ENCODE measurements at regions not wholly inside any gene's neighbourhood (a gene's known extent, or its start where the extent isn't known, plus 50 kb on each side); places are given as distances from the start of the nearest gene placed in this dataset.

- no peaks in the 10 kb centered on the region for H3K9me3 ChIP-seq (ENCODE audit: control extremely low read depth in 1 of 3, control insufficient read depth in 2 of 3, insufficient read depth in 1 of 3, low read length in 2 of 3)
- no peaks in the 10 kb centered on the region for H4K20me1 ChIP-seq (ENCODE audit: control insufficient read depth, insufficient read depth, low read length, poor library complexity, severe bottlenecking)
- ATAC-seq (ENCODE audit: low read depth) (no peak), DNase-seq (no peak)
- 100% methylated on average over 4 of the region's 7 CpGs for WGBS (ENCODE audit: insufficient coverage)
- no peaks in the 10 kb centered on the region for H3K4me1 ChIP-seq (ENCODE audit: control insufficient read depth in 2 of 2, insufficient read depth in 2 of 2, low read length in 2 of 2)
- H3K27ac Mint-ChIP-seq, result no peak overlapping the region
- H3K4me2 ChIP-seq (replicated peaks; ENCODE audit: low read depth, low read length, poor library complexity, severe bottlenecking), result no peak overlapping the region
- no peak overlapping the region for H3K4me3 Mint-ChIP-seq
- ChIA-PET POLR2A (no interaction called here), CTCF (no interaction called here)
- H3K9ac ChIP-seq (ENCODE audit: low read length), result no peak overlapping the region
- no peaks in the 10 kb centered on the region for H3K36me3 ChIP-seq (replicated peaks in 1 of 2; ENCODE audit: control extremely low read depth in 1 of 2, control insufficient read depth in 1 of 2, extremely low read depth in 1 of 2, insufficient read depth in 2 of 2, low read length in 1 of 2)
- H3K27me3 ChIP-seq (replicated peaks in 1 of 4; ENCODE audit: control extremely low read depth in 1 of 4, control insufficient read depth in 3 of 4, insufficient read depth in 4 of 4, low read length in 3 of 4), result no peaks in the 10 kb centered on the region
- H3K4me3 ChIP-seq (ENCODE audit: control extremely low read depth in 1 of 5, extremely low read depth in 1 of 5, insufficient read depth in 1 of 5, low read depth in 2 of 5, low read length in 4 of 5), result no peak overlapping the region
- H3K4me1 Mint-ChIP-seq, result no peaks in the 10 kb centered on the region
- no peaks in the 10 kb centered on the region for H3K79me2 ChIP-seq (ENCODE audit: control insufficient read depth, insufficient read depth, low read length)
- intact Hi-C loops (cut with micrococcal nuclease), result no loop called here
- TF ChIP-seq CTCF (IDR thresholded peaks at IDR 0.05), result no peak
- no peak overlapping the region for H3K27ac ChIP-seq (ENCODE audit: low read length in 2 of 2)
- no peaks in the 10 kb centered on the region for H3K9me3 Mint-ChIP-seq (ENCODE audit: insufficient read depth)
- no peak overlapping the region for H2AFZ ChIP-seq (ENCODE audit: insufficient read depth, low read depth, low read length, poor library complexity, severe bottlenecking)
- H3K27me3 Mint-ChIP-seq, result no peaks in the 10 kb centered on the region
Observed at GRCh38 chr12:81963026-81963425, 203.9 kb upstream of the PPFIA2 start.

DNA sequence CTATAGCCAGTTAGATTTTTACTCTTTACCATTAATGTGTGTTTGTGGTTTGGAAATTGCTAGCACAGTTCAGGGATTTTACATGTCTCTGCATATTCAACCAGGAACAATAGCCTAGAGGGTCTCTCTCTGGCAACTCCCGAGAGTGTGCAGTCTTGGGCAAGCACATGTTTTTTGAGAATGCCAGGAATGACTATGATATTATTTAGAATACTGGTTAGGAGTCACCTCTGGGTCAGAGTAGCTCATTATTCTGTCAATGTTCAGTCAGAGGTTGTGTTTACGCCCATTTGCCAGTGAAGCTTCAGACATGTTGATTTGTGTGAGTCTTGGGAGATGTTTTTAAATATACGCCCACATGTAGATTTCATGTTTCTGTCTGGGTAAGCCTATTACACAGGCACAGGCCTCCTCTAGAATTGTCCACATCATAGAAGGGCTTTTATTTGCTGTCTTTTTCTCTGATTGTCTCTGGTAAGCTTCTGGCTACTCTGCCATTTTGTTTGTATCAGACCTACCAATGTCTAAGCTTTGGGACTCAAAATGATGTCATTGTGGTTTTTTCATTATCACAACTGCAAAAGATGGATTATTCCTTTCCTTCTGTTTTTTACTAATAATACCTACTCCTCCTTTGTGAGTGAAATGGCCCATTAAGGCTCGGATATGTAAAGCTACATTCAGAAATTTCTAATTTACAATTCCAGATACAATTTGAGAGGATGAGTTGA is 203.1 kb upstream of the PPFIA2 start:
- POLR2A ChIA-PET, result no interaction called here
- CTCF ChIA-PET, result no interaction called here

More for the DNA sequence above, 203.1 kb upstream of the PPFIA2 start:
- no peaks in the 10 kb centered on the region for H3K27me3 ChIP-seq (replicated peaks in 1 of 4; ENCODE audit: control extremely low read depth in 1 of 4, control insufficient read depth in 3 of 4, insufficient read depth in 4 of 4, low read length in 3 of 4)
- no peaks in the 10 kb centered on the region for H3K36me3 ChIP-seq (replicated peaks in 1 of 2; ENCODE audit: control extremely low read depth in 1 of 2, control insufficient read depth in 1 of 2, extremely low read depth in 1 of 2, insufficient read depth in 2 of 2, low read length in 1 of 2)
- no peaks in the 10 kb centered on the region for H3K79me2 ChIP-seq (ENCODE audit: control insufficient read depth, insufficient read depth, low read length)
- no peak for DNase-seq
- no peak overlapping the region for H2AFZ ChIP-seq (ENCODE audit: insufficient read depth, low read depth, low read length, poor library complexity, severe bottlenecking)
- no peak overlapping the region for H3K9ac ChIP-seq (ENCODE audit: low read length)
- intact Hi-C loops (cut with micrococcal nuclease), result no loop called here
- no peaks in the 10 kb centered on the region for H3K9me3 ChIP-seq (ENCODE audit: control extremely low read depth in 1 of 3, control insufficient read depth in 2 of 3, insufficient read depth in 1 of 3, low read length in 2 of 3)
- ATAC-seq (ENCODE audit: low read depth), result no peak
- TF ChIP-seq EZH2 (IDR thresholded peaks at IDR 0.05; ENCODE audit: borderline replicate concordance, insufficient read depth, low read depth, low read length, poor library complexity, severe bottlenecking) (no peak), CTCF (IDR thresholded peaks at IDR 0.05) (no peak)
- Mint-ChIP-seq H3K27ac (no peak overlapping the region), H3K4me3 (no peak overlapping the region), H3K27me3 (no peaks in the 10 kb centered on the region), H3K4me1 (no peaks in the 10 kb centered on the region), H3K9me3 (ENCODE audit: insufficient read depth) (no peaks in the 10 kb centered on the region)
- no peak overlapping the region for H3K4me2 ChIP-seq (replicated peaks; ENCODE audit: low read depth, low read length, poor library complexity, severe bottlenecking)
- no CpG with 5 or more reads among the region's 4 CpGs for WGBS (ENCODE audit: insufficient coverage)
- no peak overlapping the region for H3K27ac ChIP-seq (ENCODE audit: low read length in 2 of 2)
- H3K4me3 ChIP-seq (ENCODE audit: control extremely low read depth in 1 of 5, extremely low read depth in 1 of 5, insufficient read depth in 1 of 5, low read depth in 2 of 5, low read length in 4 of 5), result no peak overlapping the region
- H4K20me1 ChIP-seq (ENCODE audit: control insufficient read depth, insufficient read depth, low read length, poor library complexity, severe bottlenecking), result no peaks in the 10 kb centered on the region
- no peaks in the 10 kb centered on the region for H3K4me1 ChIP-seq (ENCODE audit: control insufficient read depth in 2 of 2, insufficient read depth in 2 of 2, low read length in 2 of 2)
